Hepatocyte (in vitro differentiated cells): ENCODE measurements at regions not wholly inside any gene's neighbourhood (a gene's known extent, or its start where the extent isn't known, plus 50 kb on each side); places are given as distances from the start of the nearest gene placed in this dataset.

Source experiments
- CTCF ChIP-seq: fragments of 200-600 bp; sonication (generic); IDR thresholded peaks from 2 replicates; pipeline ENCODE4 v1.5.1; 2016; ENCODE audit warnings: antibody characterized with exemption, mild to moderate bottlenecking; ENCODE audit not compliant: poor library complexity
- EZH2phosphoT487 ChIP-seq: fragments of 200-600 bp; sonication (generic); IDR thresholded peaks from one replicate; pipeline ENCODE4 v1.6.1; 2018; ENCODE audit warnings: antibody characterized with exemption, mild to moderate bottlenecking, low read depth, moderate library complexity; ENCODE audit not compliant: unreplicated experiment, severe bottlenecking

DNA sequence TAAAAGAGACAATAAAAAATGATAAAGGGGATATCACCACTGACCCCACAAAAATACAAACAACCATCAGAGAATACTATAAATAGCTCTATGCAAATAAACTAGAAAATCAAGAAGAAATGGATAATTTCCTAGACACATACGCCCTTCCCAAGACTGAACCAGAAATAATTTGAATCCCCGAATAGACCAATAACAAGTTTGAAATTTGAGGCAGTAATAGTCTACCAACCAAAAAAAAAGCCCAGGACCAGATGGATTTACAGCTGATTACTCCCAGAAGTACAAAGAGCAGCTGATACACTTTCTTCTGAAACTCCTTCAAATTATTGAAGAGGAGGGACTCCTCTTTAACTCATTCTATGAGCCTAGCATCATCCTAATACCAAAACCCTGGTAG lies 128.1 kb downstream of the DMRTA1 start:
- TF ChIP-seq CTCF: no peak
- no peak for TF ChIP-seq EZH2phosphoT487
